Stimulated activated naive B cell treated with anti-CD40 and anti-IgM and Interleukin-4, amounts not matched to agents 10 μg/mL and 1 μg/mL and 100 μg/mL, for 72 hours (primary cell): ENCODE measurements at regions not wholly inside any gene's neighbourhood (a gene's known extent, or its start where the extent isn't known, plus 50 kb on each side); places are given as distances from the start of the nearest gene placed in this dataset.
"Not testable (repeated sequence)": the region's sequence is repeated elsewhere in the genome, so short reads cannot be mapped to it uniquely, and the experiment has no call there.

Source experiments
- ATAC-seq, 2 donors: fragments of 150-1000 bp; cut with Tn5 transposase; replicated peaks; 2 replicates each; pipeline ENCODE4 v1.10.0; 2021; ENCODE audit warnings: moderate library complexity in 1 of 2
- DNase-seq: peaks from one replicate; pipeline ENCODE4 v3.0.0; 2021
- H3K27ac Mint-ChIP-seq: one replicate; pipeline ENCODE4 v1.8.0; 2022; ENCODE audit warnings: mild to moderate bottlenecking, mixed read lengths
- H3K27me3 Mint-ChIP-seq, 2 donors: one replicate each; pipeline ENCODE4 v1.8.0; 2022; ENCODE audit warnings: mixed read lengths in 2 of 2
- H3K36me3 Mint-ChIP-seq, 2 donors: one replicate each; pipeline ENCODE4 v1.8.0; 2022; ENCODE audit warnings: mixed read lengths in 2 of 2, mild to moderate bottlenecking in 1 of 2
- H3K4me1 Mint-ChIP-seq, 2 donors: one replicate each; pipeline ENCODE4 v1.8.0; 2022; ENCODE audit warnings: mixed read lengths in 2 of 2, mild to moderate bottlenecking in 1 of 2
- H3K4me3 Mint-ChIP-seq, 2 donors: one replicate each; pipeline ENCODE4 v1.8.0; 2022; ENCODE audit warnings: mild to moderate bottlenecking in 2 of 2, mixed read lengths in 2 of 2, moderate library complexity in 1 of 2
- H3K9me3 Mint-ChIP-seq, 2 donors: one replicate each; pipeline ENCODE4 v1.8.0; 2022; ENCODE audit warnings: mixed read lengths in 2 of 2, mild to moderate bottlenecking in 1 of 2

GRCh38 chr4:160373911-160374310 lies 1271.0 kb downstream of the RAPGEF2 start:
- no peaks in the 10 kb centered on the region for H3K4me1 Mint-ChIP-seq
- H3K27ac Mint-ChIP-seq = no peak overlapping the region
- H3K9me3 Mint-ChIP-seq = peaks cover 0 to 3% of the 10 kb centered on the region in 2 donors
- ATAC-seq (no peak), DNase-seq (no peak)
- H3K4me3 Mint-ChIP-seq = no peak overlapping the region
- no peaks in the 10 kb centered on the region for H3K36me3 Mint-ChIP-seq
- H3K27me3 Mint-ChIP-seq = no peaks in the 10 kb centered on the region

- H3K27me3 Mint-ChIP-seq = no peaks in the 10 kb centered on the region
- peaks cover 0 to 3% of the 10 kb centered on the region in 2 donors for H3K9me3 Mint-ChIP-seq
- no peak overlapping the region for H3K27ac Mint-ChIP-seq
- DNase-seq (no peak), ATAC-seq (no peak)
- no peaks in the 10 kb centered on the region for H3K36me3 Mint-ChIP-seq
- no peaks in the 10 kb centered on the region for H3K4me1 Mint-ChIP-seq
- no peak overlapping the region for H3K4me3 Mint-ChIP-seq
Measured at GRCh38 chr4:160375772-160376452, 1273.0 kb downstream of the RAPGEF2 start.

DNA sequence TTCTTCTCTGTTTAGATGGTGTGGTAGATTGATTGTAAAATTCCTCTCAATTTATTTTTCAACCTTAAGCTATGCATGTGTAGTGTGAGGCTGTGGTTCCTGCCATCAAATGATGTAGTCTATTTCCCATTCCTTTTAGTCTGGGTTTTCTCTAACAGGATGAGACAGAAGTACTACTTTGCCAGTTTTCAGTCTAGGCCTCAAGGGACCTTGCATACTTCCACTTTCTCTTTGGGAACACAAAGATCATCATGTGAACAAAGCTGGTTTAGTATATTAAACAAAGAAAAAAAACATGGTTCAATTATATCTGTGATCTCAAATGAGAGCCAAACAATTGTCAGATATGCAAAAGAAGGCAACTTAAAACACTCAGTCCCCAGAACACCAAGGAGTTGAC lies 1284.0 kb downstream of the RAPGEF2 start:
- no peaks in the 10 kb centered on the region for H3K4me1 Mint-ChIP-seq
- peaks cover 9 to 13% of the 10 kb centered on the region in 2 donors for H3K9me3 Mint-ChIP-seq
- no peak overlapping the region for H3K4me3 Mint-ChIP-seq
- ATAC-seq (no peak), DNase-seq (no peak)
- no peak overlapping the region for H3K27ac Mint-ChIP-seq
- H3K36me3 Mint-ChIP-seq = no peaks in the 10 kb centered on the region
- no peaks in the 10 kb centered on the region for H3K27me3 Mint-ChIP-seq

DNA sequence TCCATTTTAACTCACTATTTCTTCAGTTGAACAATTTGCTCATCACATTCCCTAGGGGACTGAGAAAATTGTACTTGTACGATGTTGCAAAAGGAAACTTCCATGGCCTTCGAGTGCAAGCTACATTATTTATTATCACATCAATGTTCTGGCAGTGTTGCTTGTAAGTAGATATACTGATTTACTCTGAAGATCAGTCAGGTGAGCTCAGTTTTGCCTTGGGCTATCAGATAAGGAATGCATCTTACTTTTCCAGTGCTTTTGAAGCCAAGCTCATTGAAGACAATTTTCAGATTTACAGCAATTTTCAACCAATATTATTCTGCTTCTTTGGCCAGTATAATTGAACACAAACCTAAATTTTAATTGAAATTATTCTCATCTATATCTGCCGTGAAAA lies 1296.9 kb downstream of the RAPGEF2 start:
- ATAC-seq (no peak), DNase-seq (no peak)
- Mint-ChIP-seq H3K4me1 (no peaks in the 10 kb centered on the region), H3K27ac (no peak overlapping the region), H3K9me3 (peaks cover 4% of the 10 kb centered on the region in 2 donors), H3K36me3 (no peaks in the 10 kb centered on the region), H3K4me3 (no peak overlapping the region), H3K27me3 (no peaks in the 10 kb centered on the region)

GRCh38 chr4:160403081-160403480 lies 1300.2 kb downstream of the RAPGEF2 start:
- ATAC-seq (no peak), DNase-seq (no peak)
- no peaks in the 10 kb centered on the region for H3K36me3 Mint-ChIP-seq
- H3K4me3 Mint-ChIP-seq = no peak overlapping the region
- no peaks in the 10 kb centered on the region for H3K27me3 Mint-ChIP-seq
- peaks cover 4 to 7% of the 10 kb centered on the region in 2 donors for H3K9me3 Mint-ChIP-seq
- no peak overlapping the region for H3K27ac Mint-ChIP-seq
- no peaks in the 10 kb centered on the region for H3K4me1 Mint-ChIP-seq

GRCh38 chr4:160406263-160406825 lies 1303.5 kb downstream of the RAPGEF2 start:
- Mint-ChIP-seq H3K27me3 (no peaks in the 10 kb centered on the region), H3K36me3 (no peaks in the 10 kb centered on the region), H3K9me3 (peaks cover 2 to 3% of the 10 kb centered on the region in 2 donors), H3K4me1 (no peaks in the 10 kb centered on the region), H3K27ac (no peak overlapping the region), H3K4me3 (no peak overlapping the region)
- ATAC-seq (no peak), DNase-seq (no peak)

- no peak overlapping the region for H3K27ac Mint-ChIP-seq
- H3K4me1 Mint-ChIP-seq = no peaks in the 10 kb centered on the region
- no peaks in the 10 kb centered on the region for H3K36me3 Mint-ChIP-seq
Measured at GRCh38 chr4:160414496-160414895, 1311.6 kb downstream of the RAPGEF2 start.

GRCh38 chr4:160423879-160424451 lies 1321.1 kb downstream of the RAPGEF2 start:
- Mint-ChIP-seq H3K27ac (no peak overlapping the region), H3K27me3 (no peaks in the 10 kb centered on the region), H3K4me1 (no peaks in the 10 kb centered on the region), H3K36me3 (no peaks in the 10 kb centered on the region), H3K4me3 (no peak overlapping the region), H3K9me3 (peaks cover 0 to 7% of the 10 kb centered on the region in 2 donors)
- ATAC-seq (no peak), DNase-seq (no peak)

More at GRCh38 chr4:160414496-160414895, 1311.6 kb downstream of the RAPGEF2 start:
- H3K9me3 Mint-ChIP-seq = no peaks in the 10 kb centered on the region
- H3K4me3 Mint-ChIP-seq = no peak overlapping the region
- H3K27me3 Mint-ChIP-seq = no peaks in the 10 kb centered on the region
- no peak for ATAC-seq
- no peak for DNase-seq

DNA sequence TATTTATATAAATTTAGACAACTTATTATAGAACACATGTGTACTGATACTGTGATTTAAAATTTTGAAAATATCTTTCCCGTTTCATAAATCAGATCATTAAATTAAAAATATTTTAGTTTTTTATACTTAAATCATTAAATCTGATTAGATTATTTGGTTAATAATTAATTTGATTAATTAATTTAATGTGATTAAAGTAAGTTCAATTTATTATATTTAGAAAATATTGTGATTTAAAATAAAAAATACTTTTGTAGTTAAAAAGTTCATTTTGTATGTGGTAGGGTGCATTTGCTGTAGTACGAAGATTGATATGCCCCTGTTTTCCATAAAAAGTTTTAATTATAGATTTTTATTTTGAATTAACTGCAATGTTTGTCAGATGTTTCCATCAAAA lies 1323.4 kb downstream of the RAPGEF2 start:
- Mint-ChIP-seq H3K27ac (no peak overlapping the region), H3K4me3 (no peak overlapping the region), H3K36me3 (no peaks in the 10 kb centered on the region), H3K4me1 (no peaks in the 10 kb centered on the region), H3K9me3 (peaks cover 6 to 7% of the 10 kb centered on the region in 2 donors), H3K27me3 (no peaks in the 10 kb centered on the region)
- ATAC-seq (no peak), DNase-seq (no peak)

GRCh38 chr4:160450876-160451275 lies 1348.0 kb downstream of the RAPGEF2 start:
- ATAC-seq = no peak

GRCh38 chr4:160481696-160482690 lies 1379.1 kb downstream of the RAPGEF2 start:
- not testable (repeated sequence) for ATAC-seq, H3K27ac Mint-ChIP-seq, H3K36me3 Mint-ChIP-seq, DNase-seq, H3K27me3 Mint-ChIP-seq, H3K4me1 Mint-ChIP-seq, H3K9me3 Mint-ChIP-seq, H3K4me3 Mint-ChIP-seq

More at GRCh38 chr4:160450876-160451275, 1348.0 kb downstream of the RAPGEF2 start:
- DNase-seq = no peak
- H3K27me3 Mint-ChIP-seq = no peaks in the 10 kb centered on the region
- H3K4me1 Mint-ChIP-seq = no peaks in the 10 kb centered on the region
- no peaks in the 10 kb centered on the region for H3K36me3 Mint-ChIP-seq
- H3K4me3 Mint-ChIP-seq = no peak overlapping the region
- no peak overlapping the region for H3K27ac Mint-ChIP-seq
- no peaks in the 10 kb centered on the region for H3K9me3 Mint-ChIP-seq

DNA sequence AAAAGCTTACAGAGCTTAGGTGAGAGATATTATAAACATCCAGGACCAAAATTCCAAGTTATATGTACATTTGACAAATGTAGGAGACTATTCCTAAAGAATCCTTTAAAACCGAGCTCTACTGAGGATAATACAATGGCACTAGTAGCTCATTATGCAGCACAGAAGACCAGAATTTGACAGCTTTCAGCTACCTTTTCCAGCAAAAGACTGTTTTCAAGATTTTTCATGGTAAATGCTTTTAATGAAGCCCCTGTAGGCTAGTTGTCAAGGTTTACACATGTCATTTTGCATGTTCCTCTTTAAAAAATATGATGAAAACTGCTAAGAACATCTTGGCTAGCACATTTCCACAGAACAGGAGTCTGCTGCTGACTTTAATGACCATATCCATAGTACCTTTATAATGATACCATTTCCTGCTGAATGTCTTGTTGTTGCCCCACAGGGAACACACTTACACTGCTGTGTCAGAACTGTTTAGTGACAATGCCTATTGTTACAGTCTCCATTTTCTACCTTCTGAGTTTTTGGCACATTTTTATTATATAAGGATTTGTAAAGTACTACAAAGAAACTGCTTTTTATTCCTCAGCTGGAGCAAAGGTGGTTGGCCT lies 1382.3 kb downstream of the RAPGEF2 start:
- Mint-ChIP-seq H3K27ac (no peak overlapping the region), H3K4me1 (no peaks in the 10 kb centered on the region), H3K9me3 (peaks cover 3% of the 10 kb centered on the region in 2 donors), H3K27me3 (no peaks in the 10 kb centered on the region), H3K4me3 (no peak overlapping the region), H3K36me3 (no peaks in the 10 kb centered on the region)
- ATAC-seq (no peak), DNase-seq (no peak)

- Mint-ChIP-seq H3K36me3 (no peaks in the 10 kb centered on the region), H3K27ac (no peak overlapping the region), H3K4me3 (no peak overlapping the region), H3K4me1 (no peaks in the 10 kb centered on the region), H3K9me3 (peaks cover 7 to 17% of the 10 kb centered on the region in 2 donors), H3K27me3 (no peaks in the 10 kb centered on the region)
- DNase-seq = no peak
- no peak for ATAC-seq
Measured at GRCh38 chr4:160492181-160492580, 1389.3 kb downstream of the RAPGEF2 start.

DNA sequence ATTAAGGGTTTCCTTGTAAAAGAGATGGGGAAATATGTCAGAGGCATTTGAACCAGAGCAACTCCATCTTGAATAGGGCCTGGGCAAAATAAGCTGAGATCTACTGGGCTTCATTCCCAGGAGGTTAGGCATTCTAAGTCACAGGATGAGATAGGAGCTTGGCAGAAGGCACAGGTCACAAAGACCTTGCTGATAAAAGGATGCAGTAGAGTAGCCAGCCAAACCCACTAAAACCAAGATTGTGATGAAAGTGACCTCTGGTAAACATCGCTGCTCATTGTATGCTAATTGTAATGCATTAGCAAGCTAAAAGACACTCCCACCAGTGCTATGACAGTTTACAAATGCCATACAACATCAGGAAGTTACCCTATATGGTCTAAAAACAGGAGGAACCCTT lies 1390.3 kb downstream of the RAPGEF2 start:
- Mint-ChIP-seq H3K36me3 (no peaks in the 10 kb centered on the region), H3K27me3 (no peaks in the 10 kb centered on the region), H3K9me3 (peaks cover 7 to 17% of the 10 kb centered on the region in 2 donors), H3K27ac (no peak overlapping the region), H3K4me1 (no peaks in the 10 kb centered on the region), H3K4me3 (no peak overlapping the region)
- DNase-seq = no peak
- ATAC-seq = no peak
